Astrocyte (in vitro differentiated cells and primary cell): ENCODE measurements at regions not wholly inside any gene's neighbourhood (a gene's known extent, or its start where the extent isn't known, plus 50 kb on each side); places are given as distances from the start of the nearest gene placed in this dataset.

Source experiments
- EZH2 ChIP-seq: IDR thresholded peaks from 2 replicates; pipeline ENCODE4 v1.6.1; 2012; ENCODE audit warnings: mild to moderate bottlenecking, low read length, inconsistent platforms; ENCODE audit not compliant: insufficient read depth
- TF ChIP-seq, protein P1 (sequence below): IDR thresholded peaks from 2 replicates; pipeline ENCODE4 v1.5.1; 2011; ENCODE audit warnings: low read depth, mild to moderate bottlenecking, inconsistent platforms, low read length, moderate library complexity; ENCODE audit not compliant: insufficient read depth

DNA sequence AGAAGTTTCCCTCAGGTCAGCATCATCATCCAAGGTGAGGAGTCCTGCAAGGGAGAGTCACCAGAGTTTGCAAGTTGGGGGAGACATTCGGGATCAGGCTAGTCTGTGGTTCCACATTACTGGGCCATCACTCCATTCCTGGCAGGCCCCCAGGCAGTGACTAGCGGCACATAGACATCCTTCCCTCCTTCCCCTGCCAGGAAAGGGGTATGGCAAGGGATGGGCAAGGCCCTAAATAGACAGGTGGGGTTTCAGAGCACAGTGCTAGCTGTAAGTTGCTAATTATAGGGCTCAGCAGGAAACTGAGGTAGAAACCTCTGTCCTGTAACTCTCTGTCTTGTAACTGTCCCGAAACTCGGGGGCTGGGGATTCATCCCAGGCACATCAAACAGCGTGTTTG, 215.2 kb upstream of the ROPN1 start:
- TF ChIP-seq, protein P1, sequence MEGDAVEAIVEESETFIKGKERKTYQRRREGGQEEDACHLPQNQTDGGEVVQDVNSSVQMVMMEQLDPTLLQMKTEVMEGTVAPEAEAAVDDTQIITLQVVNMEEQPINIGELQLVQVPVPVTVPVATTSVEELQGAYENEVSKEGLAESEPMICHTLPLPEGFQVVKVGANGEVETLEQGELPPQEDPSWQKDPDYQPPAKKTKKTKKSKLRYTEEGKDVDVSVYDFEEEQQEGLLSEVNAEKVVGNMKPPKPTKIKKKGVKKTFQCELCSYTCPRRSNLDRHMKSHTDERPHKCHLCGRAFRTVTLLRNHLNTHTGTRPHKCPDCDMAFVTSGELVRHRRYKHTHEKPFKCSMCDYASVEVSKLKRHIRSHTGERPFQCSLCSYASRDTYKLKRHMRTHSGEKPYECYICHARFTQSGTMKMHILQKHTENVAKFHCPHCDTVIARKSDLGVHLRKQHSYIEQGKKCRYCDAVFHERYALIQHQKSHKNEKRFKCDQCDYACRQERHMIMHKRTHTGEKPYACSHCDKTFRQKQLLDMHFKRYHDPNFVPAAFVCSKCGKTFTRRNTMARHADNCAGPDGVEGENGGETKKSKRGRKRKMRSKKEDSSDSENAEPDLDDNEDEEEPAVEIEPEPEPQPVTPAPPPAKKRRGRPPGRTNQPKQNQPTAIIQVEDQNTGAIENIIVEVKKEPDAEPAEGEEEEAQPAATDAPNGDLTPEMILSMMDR: no peak
- TF ChIP-seq EZH2: no peak
